ENCODE measurements at regions not wholly inside any gene's neighbourhood (a gene's known extent, or its start where the extent isn't known, plus 50 kb on each side); places are given as distances from the start of the nearest gene placed in this dataset.
"Not testable (repeated sequence)": the region's sequence is repeated elsewhere in the genome, so short reads cannot be mapped to it uniquely, and the experiment has no call there.

DNA sequence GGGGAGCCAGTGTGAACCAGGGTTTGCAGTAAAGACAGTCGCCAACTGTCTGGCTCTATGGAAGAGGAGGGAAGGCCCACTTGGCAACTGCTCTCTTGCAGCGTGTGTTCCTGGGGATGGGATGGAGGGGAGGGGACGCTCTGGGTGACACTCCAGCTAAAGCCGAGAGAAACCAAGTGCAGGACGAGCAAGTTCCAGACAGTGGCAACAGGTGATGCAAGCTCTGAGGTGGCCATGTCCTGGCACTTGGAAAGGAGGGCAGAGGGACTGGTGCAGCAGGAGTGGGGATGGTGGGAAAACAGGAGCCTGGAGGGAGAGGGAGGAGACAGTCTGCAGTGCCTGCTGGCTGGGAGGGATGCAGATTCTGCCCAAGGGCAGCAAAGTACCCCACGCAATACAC, 127.0 kb upstream of the ALDH3B2 start:
- not testable (repeated sequence) for TF ChIP-seq CTCF (IDR thresholded peaks at IDR 0.05; ENCODE audit: control extremely low read depth in 1 of 3, insufficient read depth in 1 of 3, low read depth in 1 of 3, low read length in 3 of 3); YY1 (IDR thresholded peaks at IDR 0.05; ENCODE audit: low read depth, low read length); ATF2 (IDR thresholded peaks at IDR 0.05; ENCODE audit: low read length); POLR2A (IDR thresholded peaks at IDR 0.05; ENCODE audit: control extremely low read depth in 1 of 2, low read depth in 2 of 2, low read length in 2 of 2); TBP (IDR thresholded peaks at IDR 0.05; ENCODE audit: low read depth, low read length); FOSL1 (IDR thresholded peaks at IDR 0.05; ENCODE audit: insufficient read depth, low read depth, low read length); NRF1 (IDR thresholded peaks at IDR 0.05; ENCODE audit: low read depth, low read length); TAF7 (optimal IDR thresholded peaks at IDR 0.05; ENCODE audit: borderline replicate concordance, low read depth, low read length)

Measured in H1 (cell line).